ENCODE measurements at regions not wholly inside any gene's neighbourhood (a gene's known extent, or its start where the extent isn't known, plus 50 kb on each side); places are given as distances from the start of the nearest gene placed in this dataset.

DNA sequence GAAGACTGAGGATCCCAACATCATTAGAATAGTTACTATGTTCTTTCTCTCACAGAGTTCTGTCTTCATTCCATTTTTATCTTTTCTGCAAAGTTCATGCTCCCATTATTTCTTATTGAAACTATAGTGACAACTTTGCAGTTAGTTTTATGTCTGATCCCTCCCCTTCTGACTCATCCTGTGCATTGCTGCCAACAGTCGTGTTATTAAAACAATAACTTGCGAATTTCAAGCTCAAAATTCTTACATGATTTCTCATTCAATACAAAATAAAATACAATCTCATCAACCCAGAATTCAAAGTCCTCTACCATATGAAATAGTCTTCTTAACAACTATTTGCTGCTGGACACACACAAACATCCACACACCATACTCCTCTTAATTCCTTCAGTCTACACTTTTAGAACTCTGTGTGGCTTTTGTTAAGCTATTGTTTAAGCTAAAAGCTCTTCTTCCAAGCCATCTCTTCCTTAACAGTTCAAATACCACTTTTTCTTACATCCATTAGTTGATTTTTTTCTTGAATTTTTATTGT lies 261.4 kb upstream of the IRAK1BP1 start (continued):
- TF ChIP-seq, protein P1, sequence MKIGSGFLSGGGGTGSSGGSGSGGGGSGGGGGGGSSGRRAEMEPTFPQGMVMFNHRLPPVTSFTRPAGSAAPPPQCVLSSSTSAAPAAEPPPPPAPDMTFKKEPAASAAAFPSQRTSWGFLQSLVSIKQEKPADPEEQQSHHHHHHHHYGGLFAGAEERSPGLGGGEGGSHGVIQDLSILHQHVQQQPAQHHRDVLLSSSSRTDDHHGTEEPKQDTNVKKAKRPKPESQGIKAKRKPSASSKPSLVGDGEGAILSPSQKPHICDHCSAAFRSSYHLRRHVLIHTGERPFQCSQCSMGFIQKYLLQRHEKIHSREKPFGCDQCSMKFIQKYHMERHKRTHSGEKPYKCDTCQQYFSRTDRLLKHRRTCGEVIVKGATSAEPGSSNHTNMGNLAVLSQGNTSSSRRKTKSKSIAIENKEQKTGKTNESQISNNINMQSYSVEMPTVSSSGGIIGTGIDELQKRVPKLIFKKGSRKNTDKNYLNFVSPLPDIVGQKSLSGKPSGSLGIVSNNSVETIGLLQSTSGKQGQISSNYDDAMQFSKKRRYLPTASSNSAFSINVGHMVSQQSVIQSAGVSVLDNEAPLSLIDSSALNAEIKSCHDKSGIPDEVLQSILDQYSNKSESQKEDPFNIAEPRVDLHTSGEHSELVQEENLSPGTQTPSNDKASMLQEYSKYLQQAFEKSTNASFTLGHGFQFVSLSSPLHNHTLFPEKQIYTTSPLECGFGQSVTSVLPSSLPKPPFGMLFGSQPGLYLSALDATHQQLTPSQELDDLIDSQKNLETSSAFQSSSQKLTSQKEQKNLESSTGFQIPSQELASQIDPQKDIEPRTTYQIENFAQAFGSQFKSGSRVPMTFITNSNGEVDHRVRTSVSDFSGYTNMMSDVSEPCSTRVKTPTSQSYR (CRISPR knock-in tag; IDR thresholded peaks at IDR 0.05; ENCODE audit: borderline replicate concordance) = no peak

DNA sequence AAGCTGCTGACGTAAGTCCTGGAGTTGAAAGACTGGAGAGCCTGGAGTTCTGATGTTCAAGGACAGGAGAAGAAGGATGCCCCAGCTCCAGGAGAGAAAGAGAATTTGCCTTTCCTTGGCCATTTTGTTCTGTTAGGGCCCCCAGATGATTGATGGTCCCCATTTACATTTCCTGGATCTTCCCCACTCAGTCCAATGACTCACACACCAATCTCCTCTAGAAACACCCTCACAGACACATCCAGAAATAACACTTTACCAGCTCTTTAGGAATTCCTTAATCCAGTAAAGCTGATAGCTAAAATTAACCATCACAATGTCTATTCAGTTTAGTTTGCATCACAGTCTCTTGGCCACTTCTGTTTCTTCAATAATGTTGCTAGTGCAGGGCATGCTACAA lies 260.2 kb upstream of the IRAK1BP1 start:
- no peak overlapping the region for H3K27ac ChIP-seq (ENCODE audit: extremely low read length, insufficient read depth, low read length)
- H3K79me2 ChIP-seq (ENCODE audit: insufficient read depth, low read length) = no peaks in the 10 kb centered on the region
- CTCF ChIA-PET (ENCODE audit: low intra/inter-chr PET ratio, low total read pairs) = no interaction called here
- H3K4me1 ChIP-seq (ENCODE audit: insufficient read depth, low read length) = no peaks in the 10 kb centered on the region
- in situ Hi-C loops (cut with HindIII; ENCODE audit: extremely low pct_ligation_motif_present, low pct_unique_long_range_greater_than_20kb) = no loop called here
- no peak for ATAC-seq
- no peaks in the 10 kb centered on the region for H3K9me3 ChIP-seq (ENCODE audit: low read length)
- no peaks in the 10 kb centered on the region for H3K36me3 ChIP-seq (replicated peaks in 1 of 2; ENCODE audit: control insufficient read depth in 1 of 2, insufficient read depth in 2 of 2, low read length in 2 of 2)
- no peak overlapping the region for H3K9ac ChIP-seq (ENCODE audit: insufficient read depth, low read depth, low read length)
- no peaks in the 10 kb centered on the region for H4K20me1 ChIP-seq (ENCODE audit: insufficient read depth, low read length)
- intact Hi-C loops (cut with micrococcal nuclease; ENCODE audit: unreplicated experiment) = no loop called here
- no peaks in the 10 kb centered on the region for H3K27me3 ChIP-seq (ENCODE audit: control insufficient read depth in 1 of 2, insufficient read depth in 2 of 2, low read length in 2 of 2)
- no peak for DNase-seq (ENCODE audit: low spot score)
- POLR2A ChIA-PET = no interaction called here
- BruUV-seq (replicated peaks) = no TSS peak
- H3K4me3 ChIP-seq (replicated peaks in 1 of 3; ENCODE audit: insufficient read depth in 1 of 3, low read depth in 2 of 3, low read length in 3 of 3) = no peak overlapping the region
- TF ChIP-seq, protein P2, sequence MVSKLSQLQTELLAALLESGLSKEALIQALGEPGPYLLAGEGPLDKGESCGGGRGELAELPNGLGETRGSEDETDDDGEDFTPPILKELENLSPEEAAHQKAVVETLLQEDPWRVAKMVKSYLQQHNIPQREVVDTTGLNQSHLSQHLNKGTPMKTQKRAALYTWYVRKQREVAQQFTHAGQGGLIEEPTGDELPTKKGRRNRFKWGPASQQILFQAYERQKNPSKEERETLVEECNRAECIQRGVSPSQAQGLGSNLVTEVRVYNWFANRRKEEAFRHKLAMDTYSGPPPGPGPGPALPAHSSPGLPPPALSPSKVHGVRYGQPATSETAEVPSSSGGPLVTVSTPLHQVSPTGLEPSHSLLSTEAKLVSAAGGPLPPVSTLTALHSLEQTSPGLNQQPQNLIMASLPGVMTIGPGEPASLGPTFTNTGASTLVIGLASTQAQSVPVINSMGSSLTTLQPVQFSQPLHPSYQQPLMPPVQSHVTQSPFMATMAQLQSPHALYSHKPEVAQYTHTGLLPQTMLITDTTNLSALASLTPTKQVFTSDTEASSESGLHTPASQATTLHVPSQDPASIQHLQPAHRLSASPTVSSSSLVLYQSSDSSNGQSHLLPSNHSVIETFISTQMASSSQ (IDR thresholded peaks at IDR 0.05; ENCODE audit: low read depth) = no peak
- TF ChIP-seq, protein P2 (CRISPR knock-in tag; IDR thresholded peaks at IDR 0.05; ENCODE audit: borderline replicate concordance) = no peak
- 17% methylated on average over 1 of the region's 1 CpG for whole genome bisulfite sequencing (ENCODE audit: low lambda C conversion rate)
- no peak overlapping the region for H2AFZ ChIP-seq (ENCODE audit: low read length)
- H3K4me2 ChIP-seq (ENCODE audit: low read depth, low read length) = no peak overlapping the region
- no peak for FAIRE-seq
